HG03280 (cell line): ENCODE measurements at regions not wholly inside any gene's neighbourhood (a gene's known extent, or its start where the extent isn't known, plus 50 kb on each side); places are given as distances from the start of the nearest gene placed in this dataset.
"Not testable (repeated sequence)": the region's sequence is repeated elsewhere in the genome, so short reads cannot be mapped to it uniquely, and the experiment has no call there.

Experiments
- ATAC-seq: cut with Tn5 transposase; IDR thresholded peaks from one replicate; pipeline ENCODE4 v1.9.1; 2021; ENCODE audit warnings: mild to moderate bottlenecking, moderate library complexity; ENCODE audit not compliant: unreplicated experiment

- ATAC-seq = no peak
Measured at GRCh38 chr16:59596693-59597092, 862.6 kb upstream of the GOT2 start.

DNA sequence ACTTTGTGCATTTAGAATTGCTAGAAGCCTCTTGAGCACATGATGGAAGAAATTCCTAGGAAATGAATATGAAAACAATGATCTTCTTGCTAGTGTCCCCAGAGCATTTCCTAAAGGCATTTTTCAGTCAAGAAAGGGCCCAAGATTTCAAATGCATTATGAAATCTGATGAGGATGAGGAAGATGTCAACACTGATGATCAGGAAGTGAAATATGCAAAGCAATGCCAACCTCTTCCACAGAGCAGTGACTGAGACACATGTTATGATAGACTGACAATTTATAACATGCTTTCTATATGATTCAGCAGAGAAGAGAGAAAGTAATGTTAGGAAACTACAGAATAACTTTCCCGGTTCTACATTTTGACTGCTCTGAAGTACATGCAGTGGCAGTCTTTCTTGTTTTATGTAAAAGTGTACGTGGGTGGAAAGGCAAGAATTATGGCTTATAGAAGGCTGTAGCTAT is 859.1 kb upstream of the GOT2 start:
- no peak for ATAC-seq

DNA sequence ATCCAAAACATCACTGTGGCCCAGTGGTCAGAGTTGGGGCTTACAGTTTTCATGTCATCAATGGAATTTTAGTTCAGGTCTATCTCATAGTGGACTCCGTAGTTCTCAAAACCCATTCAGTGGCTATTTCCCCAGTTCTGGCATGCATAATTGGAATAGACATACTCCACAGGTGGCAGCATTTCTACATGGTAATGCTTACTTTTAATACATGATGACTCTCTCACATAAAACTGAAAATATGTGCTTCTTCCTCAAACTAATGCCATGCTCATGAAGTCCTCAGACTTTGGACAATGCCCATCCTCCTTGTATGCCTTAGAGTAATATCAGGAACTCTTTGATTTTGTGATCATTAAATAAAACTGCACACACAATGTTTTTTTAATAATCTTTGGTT is 857.4 kb upstream of the GOT2 start:
- ATAC-seq = no peak

- ATAC-seq = no peak
Measured at GRCh38 chr16:59590845-59591244, 856.7 kb upstream of the GOT2 start.

DNA sequence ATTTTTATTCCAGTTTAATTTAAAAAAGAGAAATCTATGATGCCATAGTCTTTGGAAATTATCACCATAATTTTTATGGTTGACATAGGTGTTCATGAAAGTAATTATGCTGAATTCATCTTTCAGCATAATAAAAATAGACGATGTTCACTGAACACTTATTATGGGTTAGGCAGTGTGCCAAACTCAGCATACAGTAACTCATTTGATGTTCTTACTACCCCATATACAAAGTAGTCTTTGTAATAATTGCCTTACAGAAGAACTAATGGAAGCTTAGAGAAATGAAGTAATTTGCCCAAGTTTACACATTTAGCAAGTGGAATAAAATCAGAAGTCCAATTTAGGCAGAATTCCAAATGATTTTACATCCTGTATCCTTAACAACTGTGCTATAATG is 852.2 kb upstream of the GOT2 start:
- no peak for ATAC-seq

- no peak for ATAC-seq
Measured at GRCh38 chr16:59574296-59574695, 840.2 kb upstream of the GOT2 start.

DNA sequence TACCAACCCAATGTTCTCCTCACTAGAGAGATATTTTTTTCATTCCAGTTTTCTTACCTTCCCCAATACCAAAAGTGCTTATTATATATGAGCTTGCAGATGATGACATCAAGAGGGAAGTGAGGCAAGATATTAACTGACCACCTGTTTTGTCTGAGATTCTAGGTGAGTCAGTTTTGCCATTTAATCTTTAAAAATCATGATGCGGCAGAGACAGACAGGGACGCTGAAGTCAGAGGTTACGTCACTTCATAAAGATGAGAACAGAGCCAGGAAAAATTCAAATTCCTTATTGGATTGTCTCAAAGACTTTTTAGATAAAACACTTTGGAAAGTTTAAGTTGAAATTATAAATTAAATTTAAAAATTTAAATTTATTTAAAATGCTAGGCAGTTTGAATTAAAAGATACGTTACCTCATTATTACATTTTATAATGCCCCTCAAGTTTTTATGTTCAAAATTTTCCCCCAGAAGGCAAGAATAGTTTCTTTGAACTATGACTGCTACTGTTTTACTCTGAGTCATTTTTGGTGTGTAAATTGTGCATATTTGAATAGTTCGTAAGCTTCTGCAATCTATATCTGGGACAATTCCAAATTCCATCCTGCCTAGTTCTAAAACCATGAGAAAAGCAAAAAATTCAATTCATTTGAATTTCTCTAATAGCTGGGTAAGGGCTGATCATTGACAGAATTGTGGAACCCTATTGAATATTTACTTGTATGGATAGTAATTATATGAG is 839.6 kb upstream of the GOT2 start:
- no peak for ATAC-seq

- ATAC-seq = no peak
Measured at GRCh38 chr16:59567496-59567895, 833.4 kb upstream of the GOT2 start.

GRCh38 chr16:59566446-59566845 is 832.3 kb upstream of the GOT2 start:
- no peak for ATAC-seq

DNA sequence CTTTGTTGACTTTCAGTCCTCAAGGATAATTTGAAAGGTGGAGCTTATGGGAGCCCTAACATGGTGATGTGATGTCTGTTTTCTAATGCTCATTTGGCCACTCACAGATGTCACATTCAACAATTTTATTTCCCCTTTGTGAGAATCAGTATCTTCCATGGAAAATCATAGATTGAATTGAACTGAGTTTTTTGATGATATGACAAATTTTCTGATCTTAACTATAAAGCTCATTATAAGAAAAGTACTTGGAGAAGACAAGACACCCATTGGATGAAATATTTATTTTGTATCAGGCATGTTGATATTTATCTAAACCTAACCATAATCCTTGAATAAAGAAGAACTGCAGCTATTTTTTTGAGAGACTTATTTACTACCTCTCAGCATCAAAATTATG is 824.6 kb upstream of the GOT2 start:
- ATAC-seq = no peak

DNA sequence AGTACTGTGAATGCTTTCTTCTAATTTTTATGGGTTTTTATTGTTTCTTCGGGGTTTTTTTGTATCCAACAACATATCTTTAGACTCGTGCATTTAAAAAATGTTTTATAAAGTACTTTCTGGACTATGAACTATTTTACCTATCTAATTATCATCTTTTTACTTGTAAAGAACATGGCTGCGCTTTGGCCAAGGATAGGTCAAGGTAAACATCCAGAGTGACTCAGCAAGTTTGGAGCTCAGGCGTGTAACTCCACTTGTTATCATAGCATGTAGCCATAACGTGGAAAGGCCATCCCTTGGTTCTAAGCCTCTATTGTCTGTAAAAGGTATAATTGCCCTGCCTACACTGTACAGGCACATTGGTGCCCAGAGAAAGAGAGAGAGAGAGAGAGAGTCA is 818.0 kb upstream of the GOT2 start:
- ATAC-seq = no peak

DNA sequence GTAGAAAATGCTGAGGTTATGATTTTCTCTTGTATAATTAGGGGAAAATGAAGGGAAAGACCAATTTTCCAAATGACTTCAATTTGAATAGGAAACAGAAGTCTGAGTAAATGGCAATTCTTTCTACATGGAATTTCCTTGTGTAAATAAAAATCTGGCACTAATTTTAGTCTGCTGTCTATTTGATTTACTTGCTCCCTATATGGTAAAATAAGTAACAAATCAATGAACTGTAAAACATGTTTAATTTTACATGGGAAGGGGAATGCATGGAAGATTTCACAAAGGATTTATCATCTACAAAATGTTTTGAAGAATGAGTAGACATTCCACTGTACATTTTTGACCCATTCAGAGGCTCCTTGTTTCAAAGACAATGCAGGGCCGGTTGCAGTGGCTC is 811.6 kb upstream of the GOT2 start:
- ATAC-seq = no peak

DNA sequence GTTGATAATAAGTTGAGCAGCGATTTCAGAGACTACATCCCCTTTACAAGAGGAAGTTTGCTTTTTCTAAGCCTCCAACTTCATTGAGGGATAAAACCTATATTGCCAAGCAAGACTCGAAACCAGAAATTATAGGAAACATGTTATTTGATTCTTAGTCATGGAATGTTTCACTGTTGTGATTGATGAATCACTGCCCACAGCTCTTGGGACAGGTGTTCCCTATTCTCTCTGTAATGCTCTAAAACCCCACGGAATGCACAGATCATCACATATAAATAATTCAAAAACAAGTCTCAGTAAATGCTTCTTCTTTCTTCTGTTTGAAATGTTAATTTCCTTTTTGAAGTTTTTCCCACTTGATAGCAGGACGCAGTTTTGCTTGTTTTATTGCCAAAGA is 809.5 kb upstream of the GOT2 start:
- ATAC-seq = no peak

- no peak for ATAC-seq
Measured at GRCh38 chr16:59540621-59541020, 806.5 kb upstream of the GOT2 start.

- ATAC-seq = no peak
Measured at GRCh38 chr16:59535298-59535697, 801.2 kb upstream of the GOT2 start.

GRCh38 chr16:59527206-59527997 is 793.3 kb upstream of the GOT2 start:
- ATAC-seq = no peak

DNA sequence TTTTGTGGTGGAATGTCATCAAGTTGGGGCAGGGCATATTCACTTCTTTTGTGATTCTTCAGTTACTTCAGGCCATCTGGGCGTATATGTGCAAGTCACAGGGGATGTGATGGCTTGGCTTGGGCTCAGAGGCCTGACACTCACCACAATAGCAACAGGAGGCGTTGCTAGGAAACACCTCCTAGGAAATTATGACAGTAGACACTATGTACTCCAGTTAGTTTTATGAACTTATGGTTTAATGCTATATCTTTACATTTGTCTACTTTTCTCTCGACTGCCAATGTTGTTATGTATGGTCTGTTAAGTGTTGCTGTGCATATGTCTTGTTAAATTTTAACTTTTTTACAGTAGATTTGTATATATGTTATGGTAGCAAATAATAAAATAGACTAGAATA is 788.7 kb upstream of the GOT2 start:
- ATAC-seq = no peak

- not testable (repeated sequence) for ATAC-seq
Measured at GRCh38 chr16:59518721-59519120, 784.6 kb upstream of the GOT2 start.

GRCh38 chr16:59514651-59515050 is 780.5 kb upstream of the GOT2 start:
- ATAC-seq = no peak

- no peak for ATAC-seq
Measured at GRCh38 chr16:59510008-59510424, 775.9 kb upstream of the GOT2 start.

- no peak for ATAC-seq
Measured at GRCh38 chr16:59500601-59501000, 766.5 kb upstream of the GOT2 start.

- no peak for ATAC-seq
Measured at GRCh38 chr16:59487067-59487466, 753.0 kb upstream of the GOT2 start.
